D721Med (cell line): ENCODE measurements at regions not wholly inside any gene's neighbourhood (a gene's known extent, or its start where the extent isn't known, plus 50 kb on each side); places are given as distances from the start of the nearest gene placed in this dataset.

Source experiments
- DNase-seq: peaks from one replicate; pipeline ENCODE4 v3.0.0; 2011; ENCODE audit warnings: low spot score; ENCODE audit not compliant: insufficient read length
- FAIRE-seq: peaks from 2 replicates; lab custom pipeline; 2011; peaks lifted over from hg19 to GRCh38; lab: Jason Lieb, UNC
- CTCF ChIP-seq: IDR thresholded peaks from 2 replicates; pipeline ENCODE4 v1.5.1; 2012; ENCODE audit warnings: mild to moderate bottlenecking, control low read depth; ENCODE audit not compliant: insufficient read depth; ENCODE audit errors: missing control alignments

GRCh38 chr3:6444888-6445658 is 415.8 kb upstream of the GRM7 start:
- TF ChIP-seq CTCF, result no peak
- no peak for FAIRE-seq
- no peak for DNase-seq

- no peak for DNase-seq
- FAIRE-seq, result no peak
- TF ChIP-seq CTCF, result no peak
Measured at GRCh38 chr3:6447166-6447801, 413.6 kb upstream of the GRM7 start.

- no peak for TF ChIP-seq CTCF
- FAIRE-seq (no peak), DNase-seq (no peak)
Measured at GRCh38 chr3:6448011-6448410, 412.9 kb upstream of the GRM7 start.

DNA sequence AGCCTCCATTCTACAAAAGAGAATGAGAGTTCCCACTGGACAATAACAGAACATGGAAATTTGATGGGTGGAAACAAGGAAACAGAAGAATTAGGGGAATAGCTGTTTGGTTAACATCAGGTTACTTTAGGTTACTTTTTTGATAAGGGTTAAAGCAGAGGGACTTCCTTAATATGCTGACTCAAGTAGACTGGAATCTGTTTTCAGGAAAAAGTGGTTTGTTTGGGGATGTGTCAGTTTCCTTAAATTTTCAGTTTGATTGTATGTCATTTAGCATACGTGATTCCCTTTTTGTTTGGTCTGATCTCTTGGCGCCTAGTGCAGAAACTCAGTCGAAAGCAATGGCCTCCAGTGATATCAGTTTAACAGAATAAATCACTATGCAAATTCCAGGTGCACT is 411.8 kb upstream of the GRM7 start:
- no peak for FAIRE-seq
- DNase-seq, result no peak
- TF ChIP-seq CTCF, result no peak

DNA sequence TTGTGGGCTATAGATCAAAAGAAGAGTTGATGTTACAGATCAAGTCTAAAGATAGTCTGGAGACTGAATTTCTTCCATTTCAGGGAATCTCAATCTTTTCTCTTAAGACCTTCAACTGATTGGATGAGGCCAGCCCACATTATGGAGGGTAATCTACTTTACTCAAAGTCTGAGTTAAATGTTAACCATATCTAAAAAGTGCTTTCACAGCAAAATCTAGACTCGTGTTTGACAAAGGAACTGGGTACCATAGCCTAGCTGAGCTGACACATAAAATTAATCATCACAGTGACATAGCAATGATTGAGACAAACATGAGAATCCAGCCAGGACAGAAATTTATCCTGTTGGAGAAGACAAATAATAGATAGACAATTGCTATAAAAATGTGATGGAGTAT is 407.9 kb upstream of the GRM7 start:
- no peak for DNase-seq
- TF ChIP-seq CTCF, result no peak
- no peak for FAIRE-seq

GRCh38 chr3:6455031-6455430 is 405.9 kb upstream of the GRM7 start:
- no peak for DNase-seq
- TF ChIP-seq CTCF, result no peak
- no peak for FAIRE-seq

- DNase-seq, result no peak
- FAIRE-seq, result no peak
- TF ChIP-seq CTCF, result no peak
Measured at GRCh38 chr3:6467186-6467585, 393.7 kb upstream of the GRM7 start.
